NB4 (cell line): ENCODE measurements at regions not wholly inside any gene's neighbourhood (a gene's known extent, or its start where the extent isn't known, plus 50 kb on each side); places are given as distances from the start of the nearest gene placed in this dataset.

ENCODE experiments used
- DNase-seq: peaks from one replicate; pipeline ENCODE4 v3.0.0; 2010; ENCODE audit warnings: low read depth
- H3K4me3 ChIP-seq: one replicate; pipeline ENCODE4 v1.5.1; 2011; ENCODE audit warnings: mild to moderate bottlenecking, low read depth, low read length, moderate library complexity
- MYC ChIP-seq: IDR thresholded peaks from 2 replicates; pipeline ENCODE4 v1.6.1; 2011; ENCODE audit warnings: low read depth, low read length
- POLR2A ChIP-seq: IDR thresholded peaks from 2 replicates; pipeline ENCODE4 v1.6.1; 2011; ENCODE audit warnings: mild to moderate bottlenecking; ENCODE audit not compliant: insufficient read length; ENCODE audit errors: extremely low read depth
- TF ChIP-seq, protein P1 (sequence below): IDR thresholded peaks from one replicate; pipeline ENCODE4 v1.5.1; 2012; ENCODE audit warnings: low read depth, low read length
- TF ChIP-seq, protein P2 (sequence below): IDR thresholded peaks from 2 replicates; pipeline ENCODE4 v1.6.1; 2011; ENCODE audit warnings: low read depth, low read length

DNA sequence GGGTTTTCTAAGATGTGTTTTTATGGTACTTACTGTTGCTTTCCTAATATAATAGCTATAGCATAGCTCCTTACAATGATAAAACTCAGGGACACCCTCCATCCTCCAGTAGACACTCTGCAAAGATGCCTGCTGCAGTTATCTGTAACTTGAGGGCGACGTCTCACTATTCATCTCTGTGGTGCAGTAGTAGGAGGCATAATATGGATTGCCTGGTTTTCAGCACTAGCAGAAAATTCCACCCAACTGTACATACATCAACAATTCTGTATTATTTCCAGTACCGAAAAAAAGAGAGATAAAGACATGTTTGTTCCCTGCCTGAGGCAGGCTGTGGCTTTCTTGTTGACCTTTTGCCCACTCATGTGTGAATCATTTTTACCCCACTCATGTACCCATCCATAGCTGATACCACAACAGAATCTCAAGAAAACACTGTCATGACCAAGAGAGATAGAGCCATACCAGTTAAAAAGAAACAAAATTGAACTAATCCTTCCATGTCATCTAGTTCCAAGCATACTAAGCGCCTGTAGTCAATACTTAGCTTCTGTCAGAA is 220.1 kb downstream of the RAB28 start:
- H3K4me3 ChIP-seq: no peak overlapping the region
- no peak for TF ChIP-seq POLR2A
- no peak for DNase-seq

DNA sequence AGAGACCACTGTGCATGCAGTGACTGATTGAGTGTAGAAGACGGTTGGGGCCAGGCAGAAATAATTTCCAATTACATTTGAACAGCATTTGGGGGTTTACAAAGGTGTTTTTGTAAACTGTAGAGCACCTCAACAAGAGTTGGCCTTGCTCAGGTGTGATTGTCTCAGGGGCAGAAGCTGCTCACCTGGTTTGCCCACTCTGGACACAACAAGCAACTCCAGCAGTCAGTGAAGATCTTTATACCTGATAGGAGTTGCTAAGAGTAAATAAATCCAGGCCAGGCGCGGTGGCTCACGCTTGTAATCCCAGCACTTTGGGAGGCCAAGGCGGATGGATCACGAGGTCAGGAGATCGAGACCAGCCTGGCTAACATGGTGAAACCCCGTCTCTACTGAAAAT is 221.3 kb downstream of the RAB28 start:
- DNase-seq: no peak
- no peak overlapping the region for H3K4me3 ChIP-seq
- no peak for TF ChIP-seq MYC
- TF ChIP-seq, protein P1, sequence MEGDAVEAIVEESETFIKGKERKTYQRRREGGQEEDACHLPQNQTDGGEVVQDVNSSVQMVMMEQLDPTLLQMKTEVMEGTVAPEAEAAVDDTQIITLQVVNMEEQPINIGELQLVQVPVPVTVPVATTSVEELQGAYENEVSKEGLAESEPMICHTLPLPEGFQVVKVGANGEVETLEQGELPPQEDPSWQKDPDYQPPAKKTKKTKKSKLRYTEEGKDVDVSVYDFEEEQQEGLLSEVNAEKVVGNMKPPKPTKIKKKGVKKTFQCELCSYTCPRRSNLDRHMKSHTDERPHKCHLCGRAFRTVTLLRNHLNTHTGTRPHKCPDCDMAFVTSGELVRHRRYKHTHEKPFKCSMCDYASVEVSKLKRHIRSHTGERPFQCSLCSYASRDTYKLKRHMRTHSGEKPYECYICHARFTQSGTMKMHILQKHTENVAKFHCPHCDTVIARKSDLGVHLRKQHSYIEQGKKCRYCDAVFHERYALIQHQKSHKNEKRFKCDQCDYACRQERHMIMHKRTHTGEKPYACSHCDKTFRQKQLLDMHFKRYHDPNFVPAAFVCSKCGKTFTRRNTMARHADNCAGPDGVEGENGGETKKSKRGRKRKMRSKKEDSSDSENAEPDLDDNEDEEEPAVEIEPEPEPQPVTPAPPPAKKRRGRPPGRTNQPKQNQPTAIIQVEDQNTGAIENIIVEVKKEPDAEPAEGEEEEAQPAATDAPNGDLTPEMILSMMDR: no peak
- no peak for TF ChIP-seq POLR2A
- TF ChIP-seq, protein P2, sequence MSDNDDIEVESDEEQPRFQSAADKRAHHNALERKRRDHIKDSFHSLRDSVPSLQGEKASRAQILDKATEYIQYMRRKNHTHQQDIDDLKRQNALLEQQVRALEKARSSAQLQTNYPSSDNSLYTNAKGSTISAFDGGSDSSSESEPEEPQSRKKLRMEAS: no peak

DNA sequence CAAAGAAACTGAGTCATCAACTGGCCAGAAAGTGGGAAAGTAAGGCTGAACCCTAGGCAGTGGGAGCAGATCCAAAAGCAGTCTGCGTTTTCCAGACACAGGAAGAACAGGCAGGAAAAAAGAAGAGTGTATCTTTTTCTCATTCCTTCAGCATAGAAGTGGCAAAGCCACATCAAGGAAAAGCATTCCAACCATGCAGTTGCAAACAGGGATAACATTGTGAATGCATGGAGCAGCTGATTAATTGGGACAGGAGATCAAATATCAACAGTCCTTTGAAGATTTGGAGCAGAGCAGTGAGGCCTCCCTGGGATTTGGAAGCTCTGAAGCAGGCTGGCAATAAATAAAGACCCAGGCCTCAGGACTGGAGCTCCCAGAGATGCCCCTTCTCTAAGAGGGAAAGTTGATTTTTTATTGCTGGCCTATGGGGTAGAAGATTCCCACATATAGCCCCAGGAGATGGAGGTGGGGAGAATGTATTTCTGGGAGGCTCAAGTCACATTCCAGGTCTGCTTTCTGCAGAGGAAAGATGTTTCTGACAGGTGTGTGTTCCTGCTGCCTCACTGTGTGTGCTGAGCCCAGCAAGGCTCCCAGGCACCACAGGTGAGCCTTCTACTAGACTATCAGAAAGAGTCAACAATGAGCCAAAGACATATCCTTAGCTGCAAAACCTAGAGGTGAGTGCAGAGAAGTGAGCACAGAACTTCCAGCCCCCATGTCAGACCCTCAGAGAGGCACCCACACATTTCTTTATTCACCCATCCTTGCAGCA is 222.5 kb downstream of the RAB28 start:
- no peak overlapping the region for H3K4me3 ChIP-seq
- TF ChIP-seq POLR2A: no peak
- TF ChIP-seq, protein P2: no peak
- TF ChIP-seq, protein P1: no peak
- TF ChIP-seq MYC: no peak
- DNase-seq: no peak

DNA sequence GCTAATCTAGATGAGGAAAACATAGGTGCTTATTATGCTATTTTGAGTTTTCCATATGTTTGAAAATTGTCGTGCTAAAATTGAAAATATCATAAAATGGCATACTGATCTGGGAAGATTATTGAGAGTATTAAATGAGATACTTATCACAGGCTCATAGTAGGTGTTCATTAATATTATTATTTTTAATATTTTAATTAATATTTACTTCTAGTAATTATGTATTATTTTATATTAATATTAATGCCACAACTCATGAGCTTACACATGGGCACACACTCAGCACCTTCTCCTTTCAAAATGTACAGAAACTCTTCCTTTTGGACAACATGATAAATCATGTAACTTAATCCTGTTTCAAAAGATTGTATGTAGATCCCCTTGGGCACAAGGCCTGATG is 223.6 kb downstream of the RAB28 start:
- TF ChIP-seq POLR2A: no peak
- no peak for DNase-seq
- no peak overlapping the region for H3K4me3 ChIP-seq

DNA sequence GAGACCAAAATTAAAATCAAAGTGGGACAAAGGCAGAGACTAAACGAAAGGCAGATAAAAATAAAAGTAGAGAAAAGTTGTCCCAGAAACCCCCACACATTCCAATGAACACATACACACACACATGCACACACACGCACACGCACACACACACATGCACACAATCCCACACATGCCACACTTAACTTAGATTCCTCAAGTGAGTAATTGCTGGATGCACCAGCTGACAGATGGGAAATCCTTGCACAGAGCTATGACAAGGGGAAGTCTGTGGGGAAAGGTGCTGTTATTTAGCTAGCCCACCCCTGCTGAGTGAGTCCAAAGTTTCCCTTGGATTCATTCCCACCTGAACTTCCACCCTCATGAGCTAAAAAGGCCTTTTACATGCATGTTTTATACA is 233.9 kb downstream of the RAB28 start:
- TF ChIP-seq, protein P2: no peak
- TF ChIP-seq, protein P1: no peak
- no peak for TF ChIP-seq MYC
- TF ChIP-seq POLR2A: no peak
- DNase-seq: no peak
- no peak overlapping the region for H3K4me3 ChIP-seq

DNA sequence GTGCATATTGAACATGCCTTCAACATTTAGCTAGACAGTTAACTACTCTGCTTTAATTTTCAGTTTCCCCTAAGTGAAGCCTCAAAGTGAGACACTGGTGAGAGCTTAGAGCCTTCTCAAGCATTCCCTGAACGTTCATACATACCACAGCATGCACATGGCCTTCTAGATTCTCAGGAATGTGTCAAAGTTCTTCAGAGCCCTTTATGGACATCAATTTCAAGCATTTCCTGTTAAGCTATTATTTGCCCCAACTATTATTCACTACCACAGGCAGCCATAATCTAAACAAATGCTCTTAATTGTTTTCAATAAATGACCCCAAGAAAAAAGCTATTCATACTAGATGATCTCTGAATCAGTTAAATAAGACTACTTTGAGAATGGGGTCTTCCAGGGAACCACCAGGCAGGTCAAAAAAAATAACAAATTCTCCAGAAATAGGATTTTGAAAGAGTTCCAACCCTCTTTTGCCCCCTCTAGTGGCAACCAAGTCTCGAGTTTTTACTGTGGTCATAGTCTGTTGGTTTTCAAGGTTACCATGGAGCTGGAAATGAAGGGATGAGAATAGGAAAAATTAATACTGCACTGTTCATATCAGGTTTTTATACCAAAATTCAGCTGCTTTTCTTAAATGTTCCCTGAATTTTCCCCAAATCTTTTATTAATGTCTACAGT is 235.4 kb downstream of the RAB28 start:
- TF ChIP-seq MYC: no peak
- TF ChIP-seq, protein P1: peak; percentile 38
- no peak overlapping the region for H3K4me3 ChIP-seq
- DNase-seq: peak; percentile 14

DNA sequence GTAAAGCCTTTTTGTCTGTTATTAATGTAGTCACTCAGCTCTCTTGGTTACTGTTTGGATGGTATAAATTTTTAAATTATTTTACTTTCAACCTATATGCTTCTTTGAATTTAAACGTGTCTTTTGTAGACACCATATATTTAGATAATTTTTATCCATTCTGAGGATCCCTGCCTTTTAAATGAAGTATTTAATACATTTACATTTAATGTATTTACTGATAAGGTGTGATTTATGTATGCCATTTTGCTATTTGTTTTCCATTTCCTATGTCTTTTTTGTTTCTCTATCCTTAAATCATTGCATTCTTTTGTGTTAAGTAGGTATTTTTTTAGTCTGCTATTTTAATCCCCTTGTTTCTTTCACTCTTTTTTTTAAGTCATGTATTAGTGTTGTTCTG is 238.0 kb downstream of the RAB28 start:
- H3K4me3 ChIP-seq: no peak overlapping the region
- TF ChIP-seq MYC (no peak), POLR2A (no peak)
- TF ChIP-seq, protein P1: no peak
- TF ChIP-seq, protein P2: no peak
- DNase-seq: no peak
